ENCODE measurements at regions not wholly inside any gene's neighbourhood (a gene's known extent, or its start where the extent isn't known, plus 50 kb on each side); places are given as distances from the start of the nearest gene placed in this dataset.
"Not testable (repeated sequence)": the region's sequence is repeated elsewhere in the genome, so short reads cannot be mapped to it uniquely, and the experiment has no call there.

DNA sequence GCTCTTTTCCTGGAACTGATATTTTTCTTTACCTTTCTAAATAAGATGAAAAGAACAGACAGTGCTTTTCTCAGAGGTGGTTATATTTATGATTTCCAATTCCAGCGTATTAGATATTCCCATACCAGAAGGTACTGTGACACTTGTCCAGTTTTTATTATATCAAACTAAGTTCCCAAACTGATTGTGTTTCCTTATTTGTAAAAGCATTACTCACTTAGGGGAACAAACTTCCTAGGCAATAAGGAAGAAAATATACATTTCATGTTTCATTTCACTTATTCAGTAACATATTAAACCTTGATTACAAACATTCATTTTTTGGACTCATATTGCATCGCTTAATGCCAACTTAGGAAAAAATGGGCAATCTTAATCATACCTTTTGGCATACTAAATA, 1480.0 kb upstream of the NUDT12 start:
- DNase-seq: no peak

DNA sequence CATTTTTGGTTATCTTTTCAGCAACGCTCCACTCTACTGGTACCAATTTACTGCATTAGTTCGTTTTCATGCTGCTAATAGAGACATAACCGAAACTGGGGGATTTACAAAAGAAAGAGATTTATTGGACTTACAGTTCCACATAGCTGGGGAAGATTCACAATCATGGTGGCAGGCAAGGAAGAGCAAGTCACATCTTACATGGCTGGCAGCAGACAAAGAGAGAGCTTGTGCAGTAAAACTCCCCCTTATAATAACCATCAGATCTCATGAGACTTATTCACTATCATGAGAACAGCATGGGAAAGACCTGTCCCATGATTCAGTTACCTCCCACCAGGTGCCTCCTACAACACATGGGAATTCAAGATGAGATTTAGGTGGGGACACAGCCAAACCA, 1474.2 kb upstream of the NUDT12 start:
- not testable (repeated sequence) for DNase-seq

DNA sequence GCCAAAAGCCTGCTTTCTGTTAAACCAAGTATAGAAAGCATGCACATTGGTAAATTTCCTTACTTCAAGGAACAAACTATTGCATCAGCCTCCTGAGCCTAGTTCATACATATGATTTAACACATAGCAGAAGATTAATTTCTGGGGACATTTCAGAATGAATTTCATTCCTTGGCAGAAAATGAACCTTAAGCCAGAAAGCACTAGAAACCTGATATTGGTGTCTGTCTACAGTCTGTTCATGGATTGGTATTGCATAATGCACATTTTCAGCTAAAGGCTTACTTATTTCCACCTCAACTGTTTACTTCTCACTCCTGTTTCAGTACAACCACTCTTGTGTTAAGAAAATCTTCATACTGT, 1471.8 kb upstream of the NUDT12 start:
- no peak for DNase-seq

DNA sequence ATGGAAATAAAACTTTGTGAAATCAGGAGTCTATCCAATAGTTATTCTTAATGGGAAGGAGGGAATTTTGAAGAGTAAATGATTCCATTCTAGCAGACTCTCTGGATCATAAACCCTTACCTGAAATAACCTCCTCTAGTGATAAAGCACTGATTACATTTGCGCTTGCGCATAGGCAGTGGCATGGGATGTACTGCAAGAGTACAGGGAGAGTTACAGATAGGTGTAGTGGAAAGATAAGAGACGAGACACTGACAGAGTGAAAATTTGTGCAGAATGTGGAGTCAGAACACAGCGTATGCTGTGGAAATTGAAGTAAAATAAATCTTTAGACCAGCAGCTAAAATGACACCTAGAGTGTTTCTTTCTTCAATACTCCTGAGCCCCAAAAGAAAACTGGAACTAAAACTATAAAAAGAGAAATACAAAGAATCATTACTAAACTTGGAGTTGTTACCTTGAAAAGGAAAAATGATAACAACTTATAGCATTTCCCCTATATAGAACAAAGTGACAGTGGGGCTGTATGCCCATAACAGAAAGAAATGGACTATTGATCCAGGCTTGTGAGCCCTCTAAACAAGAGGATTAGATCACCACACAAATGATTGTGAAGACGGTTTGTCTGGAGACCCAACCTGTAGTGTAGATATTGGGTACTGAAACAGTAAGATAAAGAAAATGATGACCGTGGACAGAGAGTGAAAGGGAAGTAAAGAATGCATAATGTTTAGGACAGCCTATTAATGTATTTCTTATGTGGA, 1471.2 kb upstream of the NUDT12 start:
- no peak for DNase-seq

DNA sequence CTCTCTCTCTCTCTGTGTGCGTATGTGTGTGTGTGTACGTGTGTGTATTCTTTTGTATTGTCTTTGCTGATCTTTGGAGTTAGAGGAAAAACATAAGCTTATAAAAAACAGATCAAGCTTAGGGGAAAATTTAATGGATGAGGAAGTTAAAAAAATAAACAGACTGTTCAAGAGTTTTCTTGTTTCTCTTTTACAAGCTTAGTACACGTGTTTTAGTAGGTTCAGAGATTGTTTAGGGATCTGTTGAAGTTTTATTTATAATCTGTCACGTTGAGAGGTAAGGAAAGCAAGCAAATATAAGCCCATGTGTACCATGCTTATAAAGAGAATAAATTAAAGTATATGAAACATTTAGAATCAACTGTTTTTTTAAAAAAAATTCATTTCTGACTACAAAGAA, 1470.3 kb upstream of the NUDT12 start:
- no peak for DNase-seq

DNA sequence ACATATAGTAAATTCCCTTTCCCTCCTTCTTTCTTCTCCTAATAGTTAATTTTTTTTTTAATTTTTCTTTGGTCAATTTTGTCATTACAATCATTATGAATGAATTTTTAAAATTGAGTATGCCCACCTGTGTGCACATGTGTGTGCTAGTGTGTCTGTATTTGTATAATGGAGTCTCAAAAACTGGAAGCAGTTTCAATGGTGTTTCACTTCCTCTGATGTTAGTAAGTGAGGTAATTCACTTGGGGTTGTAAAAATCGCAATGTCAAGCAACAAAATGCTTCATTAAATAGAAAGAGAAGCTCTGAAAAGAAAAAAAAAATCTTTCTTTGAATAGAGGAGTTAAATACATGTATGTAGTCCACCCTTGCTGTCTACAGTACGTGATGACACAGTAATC, 1467.6 kb upstream of the NUDT12 start:
- DNase-seq: no peak

DNA sequence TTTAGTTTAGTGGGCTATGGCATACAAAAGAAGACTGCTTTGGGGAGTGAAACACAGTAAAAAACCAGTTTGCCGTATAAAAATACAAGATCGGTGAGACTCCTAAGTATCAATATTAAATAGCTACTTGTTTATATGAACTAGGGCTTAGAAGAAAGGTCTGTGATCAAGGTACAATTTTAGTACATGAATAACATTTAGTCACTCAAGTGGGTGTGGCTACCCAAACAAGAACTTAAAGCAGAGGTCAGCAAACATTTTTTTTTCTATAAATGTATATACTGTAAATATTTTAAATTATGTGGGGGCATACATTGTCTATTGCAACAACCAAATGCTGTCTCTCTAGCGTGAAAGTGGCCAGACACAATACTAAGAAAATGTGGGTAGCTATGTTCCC, 1452.5 kb upstream of the NUDT12 start:
- no peak for DNase-seq

DNA sequence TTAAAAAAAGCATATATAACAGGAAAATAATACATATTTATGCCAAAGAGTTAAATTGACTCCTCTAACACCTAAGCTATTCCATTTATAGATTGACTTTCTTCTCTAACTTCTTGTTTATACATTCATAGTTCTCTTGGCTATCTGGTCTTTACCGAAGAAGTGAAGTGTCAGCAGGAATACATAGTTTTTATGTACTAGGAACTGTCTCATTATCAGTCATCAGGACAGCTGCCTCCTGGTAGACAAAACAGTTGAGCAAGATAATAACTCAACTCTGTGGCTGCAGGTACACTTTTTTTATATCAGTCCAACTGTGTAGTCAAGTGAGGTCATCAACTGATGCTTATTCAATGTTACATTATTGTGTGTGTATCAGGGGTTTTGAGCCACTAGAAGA, 1436.0 kb upstream of the NUDT12 start:
- DNase-seq: no peak

DNA sequence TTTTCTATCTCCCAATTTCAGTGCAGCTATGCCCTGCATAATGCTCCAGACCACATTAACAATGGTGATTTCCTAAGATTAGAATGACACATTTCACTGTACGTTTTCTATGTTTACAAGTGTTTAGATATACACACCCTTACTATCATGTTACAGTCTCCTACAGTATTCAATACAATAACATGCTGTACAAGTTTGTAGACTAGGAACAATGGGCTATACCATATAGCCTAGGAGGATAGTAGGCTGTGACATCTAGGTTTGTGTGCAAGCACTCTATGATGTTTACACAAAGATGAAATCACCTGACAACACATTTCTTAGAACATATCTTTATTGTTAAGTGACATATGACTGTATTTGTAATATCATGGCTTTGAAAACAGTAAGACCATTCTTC, 1435.6 kb upstream of the NUDT12 start:
- DNase-seq: no peak

DNA sequence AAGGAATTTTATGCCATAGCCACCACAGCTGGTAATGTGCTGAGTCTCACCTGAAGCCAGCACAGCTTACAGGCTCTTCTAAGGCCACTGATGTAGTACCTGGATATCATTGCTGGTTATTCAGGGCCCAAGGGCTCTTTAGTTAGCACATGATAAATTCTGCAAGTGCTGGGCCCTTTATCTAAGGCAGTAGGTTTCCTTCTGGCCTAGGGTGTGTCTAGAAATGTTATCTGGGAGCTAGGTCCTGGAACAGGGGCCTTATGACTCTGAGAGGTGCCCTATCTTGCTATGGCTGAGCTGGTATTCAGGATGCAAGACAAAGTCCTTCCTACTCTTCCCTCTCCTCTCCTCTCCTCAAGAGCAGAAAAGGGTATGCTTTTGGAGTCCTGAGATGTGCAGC, 1424.5 kb upstream of the NUDT12 start:
- DNase-seq: no peak

DNA sequence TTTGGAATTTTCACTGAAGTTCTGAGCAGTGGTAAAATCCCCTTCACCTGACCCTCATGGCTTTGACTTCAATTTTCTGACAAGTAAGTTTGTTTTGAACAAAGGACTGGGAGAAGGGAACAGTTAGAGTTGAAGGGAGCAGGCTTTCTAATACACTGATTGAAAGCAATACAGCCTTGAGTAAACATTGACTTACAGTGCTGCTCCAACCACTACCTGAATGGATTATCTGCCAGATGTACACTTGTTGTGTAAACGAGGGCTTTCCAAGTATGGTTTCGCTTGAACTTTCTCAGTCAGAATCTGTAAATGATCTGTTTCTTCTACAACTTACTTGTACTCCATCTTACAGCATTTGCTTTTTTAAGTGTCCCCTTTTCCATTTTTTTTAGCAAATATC, 1414.9 kb upstream of the NUDT12 start:
- no peak for DNase-seq

DNA sequence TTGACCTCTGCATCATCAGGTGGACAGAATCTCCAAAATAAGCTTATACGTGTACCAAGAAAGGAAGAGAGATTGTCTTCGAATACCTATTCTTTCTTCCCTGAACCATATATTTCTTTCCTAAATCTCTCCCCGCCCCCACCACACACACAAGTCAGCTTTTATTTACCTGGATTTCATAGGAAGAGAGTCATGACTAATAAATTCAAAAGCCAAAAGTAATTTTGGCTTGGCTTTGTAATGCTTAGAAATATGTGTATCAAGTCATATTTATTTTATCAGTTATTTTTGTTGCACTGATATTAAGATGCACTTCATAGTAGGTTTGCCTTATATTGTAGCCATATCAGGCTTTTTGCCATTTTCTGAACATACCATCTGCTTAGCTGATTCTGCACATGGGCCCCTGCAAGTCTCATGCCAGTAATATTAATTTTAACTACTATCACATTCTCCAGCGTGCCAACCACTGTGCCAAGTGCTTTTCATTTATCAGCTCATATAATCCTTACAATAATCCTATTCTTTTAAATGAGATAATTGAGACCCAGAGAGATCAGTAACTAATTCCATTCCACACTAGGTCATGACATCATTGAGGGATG, 1405.3 kb upstream of the NUDT12 start:
- DNase-seq: no peak

DNA sequence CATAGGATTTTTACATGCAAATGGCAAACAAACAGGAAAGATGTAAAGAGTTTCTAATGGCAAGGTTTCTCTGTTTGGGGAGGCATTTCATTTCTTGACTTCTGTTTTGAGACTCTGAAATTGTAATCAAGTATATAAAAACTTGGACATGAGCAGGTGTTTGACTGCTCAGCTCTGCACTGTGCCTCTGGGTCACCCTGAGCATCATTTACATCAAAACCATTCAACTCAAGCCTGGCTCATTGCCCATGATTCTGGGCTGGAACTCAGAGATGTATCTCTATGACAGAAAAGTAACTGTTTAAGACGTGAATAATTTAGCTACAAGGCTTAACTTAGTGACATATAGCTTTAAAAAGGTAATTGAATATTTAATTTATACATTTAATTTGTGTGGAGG, 1402.4 kb upstream of the NUDT12 start:
- no peak for DNase-seq

DNA sequence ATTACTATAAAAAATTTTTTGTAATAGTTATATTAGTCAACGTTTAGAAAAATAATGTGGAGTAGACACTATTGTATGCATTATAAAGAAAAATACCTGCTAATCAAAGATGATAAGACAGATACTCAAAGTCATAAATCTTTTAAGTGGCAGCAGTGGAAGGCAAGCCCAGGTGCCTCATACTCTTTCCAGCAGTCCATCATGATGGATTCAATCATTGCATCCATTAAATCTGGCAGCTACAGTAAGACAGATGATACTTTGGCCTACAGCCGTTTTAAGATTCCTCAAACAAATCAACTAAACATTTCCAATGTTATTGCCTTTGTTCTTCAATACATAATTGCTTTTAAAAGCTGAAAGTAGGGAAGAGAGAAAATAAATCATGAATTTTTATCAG, 1392.9 kb upstream of the NUDT12 start:
- no peak for DNase-seq

DNA sequence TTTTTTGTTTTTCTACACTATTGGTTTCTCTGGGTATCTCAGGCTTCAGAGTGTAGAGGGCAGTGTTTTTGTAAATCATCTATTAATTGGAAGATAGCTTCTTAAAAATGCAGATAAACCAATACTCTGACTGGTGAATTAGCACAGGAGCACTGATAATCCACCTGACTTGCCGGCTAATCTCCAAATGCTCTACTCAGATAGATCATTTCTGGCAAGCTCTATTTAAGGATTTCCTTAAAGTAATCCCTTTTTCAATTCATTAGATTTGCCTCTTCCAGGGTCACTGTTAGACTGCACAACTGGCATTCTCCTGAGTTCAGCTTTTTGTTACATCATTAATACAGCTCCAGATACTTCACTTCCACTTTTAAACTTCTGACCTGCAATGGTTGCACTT, 1390.3 kb upstream of the NUDT12 start:
- DNase-seq: no peak

DNA sequence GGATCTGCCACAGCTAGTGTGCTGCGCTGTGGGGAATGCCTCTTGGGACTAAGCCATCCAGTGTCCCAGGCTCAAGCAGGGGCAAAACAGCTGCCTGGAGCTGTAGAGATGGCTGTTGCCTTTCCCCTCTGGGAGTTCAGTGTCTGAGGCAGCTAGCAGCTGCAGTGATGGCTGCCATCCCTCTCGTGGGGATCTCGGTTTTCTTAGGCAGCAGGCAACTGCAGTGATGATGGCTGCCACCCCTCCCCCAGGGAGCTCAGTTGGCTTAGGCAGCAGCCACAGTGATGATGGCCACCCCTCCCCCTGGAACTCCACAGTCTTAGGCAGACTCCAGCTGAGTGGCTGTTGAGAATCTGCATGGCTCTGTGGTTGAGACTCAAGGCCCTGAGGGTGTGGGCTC, 1389.2 kb upstream of the NUDT12 start:
- no peak for DNase-seq

DNA sequence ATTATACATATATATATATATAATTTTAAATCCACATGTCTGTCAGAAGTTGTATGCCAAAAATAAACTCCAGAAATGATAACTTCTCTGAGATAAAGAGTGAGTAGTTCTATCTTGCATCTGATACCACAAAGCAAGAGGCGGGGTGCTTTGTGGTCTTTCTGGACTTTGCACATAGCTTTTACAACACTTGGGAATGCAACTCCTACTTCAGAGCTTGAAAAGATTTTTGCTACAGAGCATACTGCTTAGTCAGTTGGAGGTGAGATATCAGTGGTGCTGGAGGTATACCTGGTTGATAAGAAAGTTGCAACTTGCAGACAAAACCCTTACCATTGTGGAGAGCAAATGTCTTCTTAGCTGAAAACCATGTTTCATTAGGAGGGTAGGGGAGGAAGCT, 1384.5 kb upstream of the NUDT12 start:
- no peak for DNase-seq

DNA sequence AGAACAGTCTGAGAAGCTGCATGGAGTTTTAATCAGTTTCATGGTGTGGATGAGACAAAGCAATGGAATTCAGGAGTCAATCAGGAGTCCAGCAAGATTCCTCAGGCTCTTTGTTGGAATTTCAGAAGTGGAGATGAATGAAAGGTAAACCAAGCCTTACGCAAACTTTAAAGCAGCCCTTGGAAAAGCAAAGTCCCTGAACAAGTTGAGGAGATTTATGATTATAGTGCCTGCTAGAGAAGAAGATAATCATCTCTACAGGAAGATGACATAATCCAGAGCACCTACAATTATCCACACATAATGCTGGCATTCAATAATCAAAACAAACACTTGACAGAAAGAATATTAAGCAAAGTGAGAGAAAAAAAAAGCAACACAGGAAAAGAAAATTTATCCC, 1380.1 kb upstream of the NUDT12 start:
- no peak for DNase-seq

DNA sequence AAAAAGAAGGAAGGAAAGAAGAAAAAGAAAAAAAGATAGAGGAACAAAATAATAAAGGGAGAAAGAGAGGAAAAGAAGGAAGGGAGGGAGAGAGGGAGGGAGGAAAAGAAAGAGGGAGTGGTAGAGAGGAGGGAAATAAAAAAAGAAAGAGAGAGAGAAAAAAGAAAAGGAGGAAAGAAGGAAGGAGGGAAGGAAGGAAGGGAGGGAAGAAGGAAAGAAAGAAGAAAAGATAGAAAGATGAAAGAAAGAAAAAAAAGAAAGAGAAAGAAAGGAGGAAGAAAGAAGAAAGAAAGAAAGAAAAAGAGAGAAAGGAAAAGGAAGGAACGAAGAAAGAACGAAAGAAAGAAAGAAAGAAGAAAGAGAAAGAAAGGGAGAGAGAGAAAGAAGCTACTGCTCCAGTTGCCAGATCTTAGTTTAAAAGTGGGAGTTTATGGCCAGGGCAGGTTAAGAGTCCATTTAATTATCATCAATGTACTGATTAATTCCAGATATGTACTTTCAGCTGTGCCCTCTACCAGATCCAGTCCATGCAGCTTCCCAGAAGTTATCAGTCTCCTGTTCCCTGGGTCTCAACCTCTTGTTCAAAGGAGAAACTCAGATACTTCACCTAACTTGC, 1378.5 kb upstream of the NUDT12 start:
- no peak for DNase-seq

DNA sequence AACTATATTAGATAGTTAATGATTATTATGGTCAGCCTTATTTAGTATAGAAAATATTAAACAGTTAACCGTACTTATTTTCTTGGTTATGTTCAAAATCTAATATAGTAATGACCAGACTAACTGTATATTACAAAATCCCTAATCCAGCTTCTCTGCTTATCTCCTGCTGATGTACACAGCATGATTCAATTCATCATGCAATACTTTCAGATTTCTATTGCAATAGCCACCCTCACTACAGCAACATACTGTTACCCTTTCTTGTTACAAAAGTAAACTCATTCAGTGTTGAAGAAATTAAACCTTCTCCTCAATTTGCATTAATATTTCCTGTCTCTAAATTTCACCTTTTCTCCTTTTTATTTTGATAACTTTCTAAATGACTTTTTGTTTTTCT, 1375.0 kb upstream of the NUDT12 start:
- no peak for DNase-seq

DNA sequence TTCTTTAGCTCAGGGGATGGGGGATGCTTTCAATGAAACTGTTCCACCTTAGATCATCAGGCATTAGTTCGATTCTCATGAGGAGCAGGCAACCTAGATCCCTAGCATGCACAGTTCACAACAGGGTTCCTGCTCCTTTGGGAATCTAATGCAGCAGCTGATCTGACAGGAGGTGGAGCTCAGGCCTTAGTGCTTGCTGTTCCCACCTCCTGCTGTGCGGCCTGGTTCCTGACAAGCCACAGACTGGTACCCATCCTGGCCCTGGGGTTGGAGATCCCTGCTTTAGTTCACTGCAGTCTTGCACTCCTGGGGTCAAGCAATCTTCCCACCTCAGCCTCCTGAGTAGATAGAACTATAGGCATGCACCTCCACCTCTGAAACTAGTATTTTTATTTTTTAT, 1369.8 kb upstream of the NUDT12 start:
- no peak for DNase-seq

DNA sequence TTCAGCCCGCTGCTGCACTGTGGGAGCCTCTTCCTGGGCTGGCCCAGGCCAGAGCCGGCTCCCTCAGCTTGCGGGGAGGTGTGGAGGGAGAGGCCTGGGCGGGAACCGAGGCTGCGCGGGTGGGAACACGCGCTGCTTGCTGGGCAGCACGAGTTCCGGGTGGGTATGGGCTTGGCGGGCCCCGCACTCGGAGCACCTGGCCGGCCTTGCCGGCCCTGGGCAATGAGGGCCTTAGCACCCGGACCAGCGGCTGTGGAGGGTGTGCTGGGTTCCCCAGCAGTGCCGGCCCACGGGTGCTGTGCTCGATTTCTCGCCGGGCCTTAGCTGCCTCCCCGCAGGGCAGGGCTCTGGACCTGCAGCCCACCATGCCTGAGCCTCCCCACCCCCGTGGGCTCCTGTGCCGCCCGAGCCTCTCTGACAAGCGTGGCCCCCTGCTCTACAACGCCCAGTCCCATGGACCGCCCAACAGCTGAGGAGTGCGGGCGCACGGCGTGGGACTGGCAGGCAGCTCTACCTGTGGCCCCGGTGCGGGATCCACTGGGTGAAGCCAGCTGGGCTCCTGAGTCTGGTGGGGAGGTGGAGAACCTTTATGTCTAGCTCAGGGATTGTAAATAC, 1366.4 kb upstream of the NUDT12 start:
- no peak for DNase-seq

DNA sequence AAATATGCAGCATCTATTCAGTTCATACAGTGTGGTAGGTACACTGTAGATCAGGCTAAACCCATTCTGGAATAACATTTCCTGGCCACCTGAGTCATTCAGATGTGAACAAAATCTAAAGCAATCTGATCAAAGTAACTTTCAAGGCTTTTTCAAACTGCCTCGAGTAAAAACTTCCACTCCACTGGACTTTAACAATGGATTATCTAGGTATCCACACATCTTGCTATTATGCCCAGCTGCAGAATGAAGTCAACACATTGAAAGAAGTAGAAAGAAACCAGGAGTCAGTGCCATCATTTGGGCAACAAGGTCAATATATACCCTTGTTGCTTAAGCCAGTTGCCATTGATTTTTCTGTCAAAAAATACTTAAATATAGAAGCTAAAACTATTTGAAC, 1352.6 kb upstream of the NUDT12 start:
- DNase-seq: no peak

DNA sequence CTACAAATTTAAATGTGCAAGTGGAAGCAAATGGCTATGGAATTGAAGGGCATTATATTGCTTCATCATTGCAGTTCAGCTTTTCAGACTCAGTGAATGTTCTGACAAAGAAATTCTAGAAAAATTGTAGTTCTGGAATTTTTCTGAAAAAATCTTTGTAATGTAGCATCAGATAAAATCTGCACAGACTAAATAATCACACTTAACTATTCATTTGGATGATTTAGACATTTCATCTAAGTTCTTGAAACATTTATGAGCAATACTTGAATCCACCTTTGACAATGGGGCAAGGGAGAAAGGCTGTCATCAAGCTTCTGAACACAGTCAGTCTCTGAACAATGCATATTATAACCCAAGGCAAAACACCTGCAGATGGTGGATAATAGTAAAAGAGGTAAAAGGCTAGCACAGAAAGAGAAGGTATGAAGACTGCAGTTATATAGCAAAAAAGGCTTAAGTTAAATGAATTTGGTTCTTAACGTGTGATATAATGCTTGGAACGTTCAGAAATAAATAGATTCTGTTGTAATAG, 1352.0 kb upstream of the NUDT12 start:
- no peak for DNase-seq

All from CD4-positive, alpha-beta T cell treated with Interleukin-6 for 4 hours (primary cell).